GM23338 (cell line): ENCODE measurements at regions not wholly inside any gene's neighbourhood (a gene's known extent, or its start where the extent isn't known, plus 50 kb on each side); places are given as distances from the start of the nearest gene placed in this dataset.

Experiments used
- CREB1 ChIP-seq: fragments of 250-450 bp; sonication (Bioruptor Pico); IDR thresholded peaks from 2 replicates; pipeline ENCODE4 v1.5.0; 2020; ENCODE audit warnings: low read depth, mild to moderate bottlenecking, moderate library complexity
- EZH2 ChIP-seq: fragments of 200-600 bp; sonication (generic); IDR thresholded peaks from one replicate; pipeline ENCODE4 v1.8.0; 2017; ENCODE audit warnings: antibody characterized with exemption, mild to moderate bottlenecking, low read depth; ENCODE audit not compliant: unreplicated experiment
- EZH2phosphoT487 ChIP-seq: fragments of 200-600 bp; sonication (generic); IDR thresholded peaks from one replicate; pipeline ENCODE4 v1.8.1; 2018; ENCODE audit warnings: antibody characterized with exemption; ENCODE audit not compliant: unreplicated experiment
- POLR2AphosphoS5 ChIP-seq: IDR thresholded peaks from 2 replicates; pipeline ENCODE4 v1.6.1; 2016; ENCODE audit warnings: antibody characterized with exemption, low read depth
- REST ChIP-seq: IDR thresholded peaks from one replicate; pipeline ENCODE4 v1.6.1; 2018; ENCODE audit warnings: antibody characterized with exemption; ENCODE audit not compliant: unreplicated experiment
- TF ChIP-seq, protein P1 (sequence below), 2 experiments: fragments of 200-600 bp in 1 of 2; sonication (generic) in 1 of 2; conservative IDR thresholded peaks; 2 replicates each; pipeline versions ENCODE4 v1.5.1 to v1.6.1; 2016 to 2017; ENCODE audit warnings: antibody characterized with exemption in 2 of 2, low read depth in 2 of 2, mild to moderate bottlenecking in 2 of 2, moderate library complexity in 1 of 2

- TF ChIP-seq, protein P1, sequence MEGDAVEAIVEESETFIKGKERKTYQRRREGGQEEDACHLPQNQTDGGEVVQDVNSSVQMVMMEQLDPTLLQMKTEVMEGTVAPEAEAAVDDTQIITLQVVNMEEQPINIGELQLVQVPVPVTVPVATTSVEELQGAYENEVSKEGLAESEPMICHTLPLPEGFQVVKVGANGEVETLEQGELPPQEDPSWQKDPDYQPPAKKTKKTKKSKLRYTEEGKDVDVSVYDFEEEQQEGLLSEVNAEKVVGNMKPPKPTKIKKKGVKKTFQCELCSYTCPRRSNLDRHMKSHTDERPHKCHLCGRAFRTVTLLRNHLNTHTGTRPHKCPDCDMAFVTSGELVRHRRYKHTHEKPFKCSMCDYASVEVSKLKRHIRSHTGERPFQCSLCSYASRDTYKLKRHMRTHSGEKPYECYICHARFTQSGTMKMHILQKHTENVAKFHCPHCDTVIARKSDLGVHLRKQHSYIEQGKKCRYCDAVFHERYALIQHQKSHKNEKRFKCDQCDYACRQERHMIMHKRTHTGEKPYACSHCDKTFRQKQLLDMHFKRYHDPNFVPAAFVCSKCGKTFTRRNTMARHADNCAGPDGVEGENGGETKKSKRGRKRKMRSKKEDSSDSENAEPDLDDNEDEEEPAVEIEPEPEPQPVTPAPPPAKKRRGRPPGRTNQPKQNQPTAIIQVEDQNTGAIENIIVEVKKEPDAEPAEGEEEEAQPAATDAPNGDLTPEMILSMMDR (conservative IDR thresholded peaks at IDR 0.05; ENCODE audit: low read depth in 2 of 2) = no peak
- TF ChIP-seq EZH2phosphoT487 = no peak
- no peak for TF ChIP-seq CREB1 (CRISPR knock-in tag)
- TF ChIP-seq REST = no peak
- TF ChIP-seq EZH2 = no peak
- no peak for TF ChIP-seq POLR2AphosphoS5
Observed at GRCh38 chr9:31629292-31629691, 755.2 kb upstream of the ACO1 start.
